Endothelial cell of umbilical vein (primary cell): ENCODE measurements at regions not wholly inside any gene's neighbourhood (a gene's known extent, or its start where the extent isn't known, plus 50 kb on each side); places are given as distances from the start of the nearest gene placed in this dataset.

Source experiments
- BruUV-seq: library from RNA; stranded (reverse); fragments of 400-500 nt; replicated peaks from 2 replicates; lab custom pipeline; 2021; lab: Mats Ljungman, UMichigan
- CTCF ChIA-PET: fragments of 300-600, 350-600 bp; sonication (Branson Sonifier 250); formaldehyde crosslinking; loops from one replicate; lab custom pipeline; 2021; ENCODE audit warnings: antibody characterized with exemption, inconsistent platforms; lab: Charles Lee
- POLR2A ChIA-PET: fragments of 300-600, 350-600 bp; sonication (Branson Sonifier 250); formaldehyde crosslinking; loops from one replicate; lab custom pipeline; 2021; ENCODE audit warnings: antibody characterized with exemption, inconsistent platforms; lab: Charles Lee
- DNase-seq: peaks from one replicate; pipeline ENCODE4 v3.0.0-alpha.2; 2011; ENCODE audit warnings: low read depth, low spot score
- FAIRE-seq: peaks from 2 replicates; lab custom pipeline; 2011; peaks lifted over from hg19 to GRCh38; lab: Jason Lieb, UNC
- H2AFZ ChIP-seq: 2 replicates; pipeline ENCODE4 v1.6.0; 2012; ENCODE audit warnings: low read depth, low read length, control low read depth, inconsistent platforms
- H3K27ac ChIP-seq: 2 replicates; pipeline ENCODE4 v1.5.1; 2011; ENCODE audit warnings: low read depth, mild to moderate bottlenecking, control low read depth, low read length, moderate library complexity; ENCODE audit not compliant: insufficient read depth
- H3K27me3 ChIP-seq, 2 experiments: 2 replicates each; pipeline versions ENCODE4 v1.6.0 to v1.6.1; 2011; ENCODE audit warnings: low read length in 2 of 2, mixed read lengths in 1 of 2; ENCODE audit not compliant: control insufficient read depth in 2 of 2, insufficient read depth in 2 of 2
- H3K36me3 ChIP-seq, 2 experiments: 2 replicates in 1 of 2; 3 replicates in 1 of 2; pipeline ENCODE4 v1.5.1; 2011; ENCODE audit warnings: low read length in 2 of 2, mild to moderate bottlenecking in 1 of 2, moderate library complexity in 1 of 2; ENCODE audit not compliant: control insufficient read depth in 2 of 2, insufficient read depth in 2 of 2; ENCODE audit errors: extremely low read depth in 1 of 2
- H3K4me1 ChIP-seq: 3 replicates; pipeline ENCODE4 v1.5.1; 2011; ENCODE audit warnings: mild to moderate bottlenecking, low read length; ENCODE audit not compliant: control insufficient read depth, insufficient read depth; ENCODE audit errors: extremely low read depth
- H3K4me2 ChIP-seq: 2 replicates; pipeline ENCODE4 v1.6.1; 2011; ENCODE audit warnings: low read length, control low read depth, mixed read lengths; ENCODE audit not compliant: insufficient read depth
- H3K4me3 ChIP-seq, 3 experiments: fragments of 200-600 bp in 1 of 3; sonication (generic), shearing (Covaris generic) in 1 of 3; replicated peaks in 1 of 3; 2 replicates each; pipeline ENCODE4 v1.5.1; 2011 to 2016; ENCODE audit warnings: control low read depth in 3 of 3, low read length in 3 of 3, mild to moderate bottlenecking in 2 of 3, inconsistent platforms in 1 of 3, low read depth in 1 of 3, moderate library complexity in 1 of 3; ENCODE audit not compliant: insufficient read depth in 1 of 3
- H3K79me2 ChIP-seq: 2 replicates; pipeline ENCODE4 v1.6.0; 2012; ENCODE audit warnings: low read length, inconsistent platforms; ENCODE audit not compliant: control insufficient read depth, insufficient read depth
- H3K9ac ChIP-seq: replicated peaks from 2 replicates; pipeline ENCODE3; 2011; ENCODE audit warnings: low read length, control low read depth; ENCODE audit not compliant: insufficient read depth; ENCODE audit errors: extremely low read depth
- H3K9me1 ChIP-seq: replicated peaks from 3 replicates; pipeline ENCODE4 v1.6.0; 2011; ENCODE audit warnings: mild to moderate bottlenecking, low read length; ENCODE audit not compliant: control insufficient read depth, insufficient read depth; ENCODE audit errors: extremely low read depth
- H3K9me3 ChIP-seq: replicated peaks from 2 replicates; pipeline ENCODE4 v1.5.1; 2012; ENCODE audit warnings: low read length, inconsistent platforms; ENCODE audit not compliant: control insufficient read depth, insufficient read depth
- H4K20me1 ChIP-seq: replicated peaks from 2 replicates; pipeline ENCODE3; 2011; ENCODE audit warnings: mild to moderate bottlenecking, low read length; ENCODE audit not compliant: control insufficient read depth, insufficient read depth; ENCODE audit errors: extremely low read depth
- CTCF ChIP-seq, 2 donors: IDR thresholded peaks; 1 replicate in 1 of 2; 2 replicates in 1 of 2; pipeline ENCODE4 v1.5.1; 2011; ENCODE audit warnings: low read length in 2 of 2, mild to moderate bottlenecking in 2 of 2, moderate library complexity in 2 of 2, control low read depth in 1 of 2, inconsistent platforms in 1 of 2, low read depth in 1 of 2; ENCODE audit not compliant: insufficient read depth in 1 of 2; ENCODE audit errors: extremely low read depth in 1 of 2
- FOS ChIP-seq: IDR thresholded peaks from 2 replicates; pipeline ENCODE4 v1.6.1; 2011; ENCODE audit warnings: mild to moderate bottlenecking, low read length, moderate library complexity, borderline replicate concordance; ENCODE audit not compliant: insufficient read depth
- GATA2 ChIP-seq: IDR thresholded peaks from 2 replicates; pipeline ENCODE4 v1.7.0; 2011; ENCODE audit warnings: low read depth, mild to moderate bottlenecking, moderate library complexity, mixed read lengths, low read length; ENCODE audit not compliant: insufficient read length, insufficient read depth
- JUN ChIP-seq: IDR thresholded peaks from 2 replicates; pipeline ENCODE4 v1.6.1; 2011; ENCODE audit warnings: borderline replicate concordance, low read depth; ENCODE audit not compliant: insufficient read length, insufficient read depth
- POLR2A ChIP-seq: IDR thresholded peaks from 2 replicates; pipeline ENCODE4 v1.6.1; 2012; ENCODE audit warnings: low read depth, mild to moderate bottlenecking, control low read depth, low read length
- POLR2AphosphoS5 ChIP-seq: IDR thresholded peaks from 2 replicates; pipeline ENCODE4 v1.6.1; 2012; ENCODE audit warnings: low read depth, mild to moderate bottlenecking, control low read depth, low read length, moderate library complexity; ENCODE audit not compliant: insufficient read depth
- dilution Hi-C: fragments of 300-500 bp; cut with MboI; formaldehyde crosslinking; loops from one replicate; pipeline ENCODE4 v1.15.0; 2019; ENCODE audit warnings: low sequenced_read_pairs; ENCODE audit not compliant: extremely low pct_ligation_motif_present
- intact Hi-C: fragments of 100-400 bp; cut with micrococcal nuclease; formaldehyde crosslinking; loops from one replicate; pipeline ENCODE4 v1.10.0; 2022

- DNase-seq (peak; percentile 4), FAIRE-seq (no peak)
- H3K27ac ChIP-seq: no peak overlapping the region
- no peaks in the 10 kb centered on the region for H3K79me2 ChIP-seq
- H3K27me3 ChIP-seq: no peaks in the 10 kb centered on the region
- H3K4me2 ChIP-seq: no peak overlapping the region
- H3K4me1 ChIP-seq: no peaks in the 10 kb centered on the region
- no TSS peak for BruUV-seq
- dilution Hi-C loops (no loop called here), intact Hi-C loops (no loop called here)
- H4K20me1 ChIP-seq: no peaks in the 10 kb centered on the region
- no peak for TF ChIP-seq FOS
- no peak for TF ChIP-seq POLR2AphosphoS5
- no peak for TF ChIP-seq JUN
- TF ChIP-seq POLR2A: no peak
- no peak for TF ChIP-seq GATA2
- no peaks in the 10 kb centered on the region for H3K9me1 ChIP-seq
- H3K36me3 ChIP-seq: no peaks in the 10 kb centered on the region
- H3K9ac ChIP-seq: no peak overlapping the region
- no peak overlapping the region for H3K4me3 ChIP-seq
- H3K9me3 ChIP-seq: no peaks in the 10 kb centered on the region
- ChIA-PET POLR2A (no interaction called here), CTCF (interaction anchor here (1.5 kb wide), 1 partner anchor 13 kb away, joined by 3 read pairs; no protein-coding TSS in a partner anchor)
- no peak overlapping the region for H2AFZ ChIP-seq
Observed at GRCh38 chr6:147738516-147739162, 230.1 kb downstream of the SAMD5 start.

DNA sequence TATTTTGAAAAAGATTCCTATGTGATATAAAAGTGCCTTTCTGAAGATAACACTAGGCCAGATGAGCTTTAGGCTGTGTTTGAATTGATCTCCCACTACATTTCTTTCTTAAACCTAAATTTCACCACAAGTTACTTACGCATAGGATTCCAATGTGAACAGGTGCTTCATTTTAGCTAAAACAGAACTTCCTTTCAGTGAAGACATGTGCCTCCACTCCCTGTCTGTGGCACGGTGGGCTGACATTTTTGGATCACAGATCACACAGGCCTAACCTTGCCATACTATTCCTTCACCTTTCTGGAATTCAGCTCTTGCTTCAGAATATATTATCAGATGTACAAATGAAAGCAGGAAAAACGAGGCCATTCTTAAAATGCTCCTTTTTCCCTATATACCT, 231.8 kb downstream of the SAMD5 start:
- no peak for DNase-seq
- H3K4me2 ChIP-seq: no peak overlapping the region
- H3K9ac ChIP-seq: no peak overlapping the region
- H3K27ac ChIP-seq: no peak overlapping the region
- no peaks in the 10 kb centered on the region for H3K36me3 ChIP-seq
- no peaks in the 10 kb centered on the region for H3K27me3 ChIP-seq
- ChIA-PET CTCF (interaction anchor here (0.9 kb wide), 1 partner anchor 14 kb away, joined by 3 read pairs; no protein-coding TSS in a partner anchor), POLR2A (no interaction called here)
- H4K20me1 ChIP-seq: no peaks in the 10 kb centered on the region
- intact Hi-C loops (no loop called here), dilution Hi-C loops (no loop called here)
- no peak for FAIRE-seq
- H3K9me1 ChIP-seq: no peaks in the 10 kb centered on the region
- no peaks in the 10 kb centered on the region for H3K79me2 ChIP-seq
- TF ChIP-seq CTCF (IDR thresholded peaks at IDR 0.05; ENCODE audit: extremely low read depth in 1 of 2, insufficient read depth in 1 of 2, low read depth in 1 of 2, low read length in 2 of 2) (no peak), JUN (no peak), POLR2AphosphoS5 (no peak), POLR2A (no peak), FOS (no peak)
- no peaks in the 10 kb centered on the region for H3K9me3 ChIP-seq
- no peaks in the 10 kb centered on the region for H3K4me1 ChIP-seq
- BruUV-seq: no TSS peak
- H3K4me3 ChIP-seq: no peak overlapping the region
- no peak overlapping the region for H2AFZ ChIP-seq
